ENCODE measurements at regions not wholly inside any gene's neighbourhood (a gene's known extent, or its start where the extent isn't known, plus 50 kb on each side); places are given as distances from the start of the nearest gene placed in this dataset.

DNA sequence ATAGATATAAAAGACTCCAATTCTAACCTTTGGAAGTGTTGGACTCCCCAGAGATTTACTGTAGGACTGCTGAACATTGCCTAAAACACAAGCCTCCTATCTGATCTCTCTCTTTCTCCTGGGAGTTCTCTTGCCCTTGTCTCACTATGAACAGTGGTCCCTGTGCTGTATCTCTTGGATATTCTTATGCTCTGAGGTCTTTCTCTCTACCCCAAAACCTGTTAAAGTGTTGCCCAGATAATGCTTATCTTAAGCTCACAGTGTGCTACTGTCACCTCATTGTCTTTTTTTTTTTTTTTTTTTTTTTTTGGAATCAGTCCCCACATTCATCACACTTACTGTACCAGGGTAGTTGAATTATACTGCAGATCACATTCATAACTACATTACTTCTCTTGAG lies 131.0 kb upstream of the CBLB start:
- no peak overlapping the region for H3K4me2 ChIP-seq (ENCODE audit: low read depth, low read length, poor library complexity, severe bottlenecking)
- no peaks in the 10 kb centered on the region for H4K20me1 ChIP-seq (ENCODE audit: insufficient read depth, low read depth, low read length)
- H3K9me2 ChIP-seq (replicated peaks; ENCODE audit: insufficient read depth, low read length): no peaks in the 10 kb centered on the region; the same call in 1 of the 2 replicates
- no peaks in the 10 kb centered on the region for H3K27me3 ChIP-seq (ENCODE audit: low read length)
- DNase-seq: no peak
- H3K9me3 ChIP-seq (ENCODE audit: low read length): no peaks in the 10 kb centered on the region
- H3K27ac ChIP-seq (ENCODE audit: low read length): no peak overlapping the region
- H3K4me3 ChIP-seq (ENCODE audit: low read length): no peak overlapping the region
- no peak overlapping the region for H2AFZ ChIP-seq (ENCODE audit: low read length)
- H3K36me3 ChIP-seq (ENCODE audit: insufficient read depth, low read length): no peaks in the 10 kb centered on the region
- H3K9ac ChIP-seq (ENCODE audit: low read length): no peak overlapping the region
- no peaks in the 10 kb centered on the region for H3K4me1 ChIP-seq (ENCODE audit: low read length)
- H3K79me2 ChIP-seq (ENCODE audit: low read length): no peaks in the 10 kb centered on the region

DNA sequence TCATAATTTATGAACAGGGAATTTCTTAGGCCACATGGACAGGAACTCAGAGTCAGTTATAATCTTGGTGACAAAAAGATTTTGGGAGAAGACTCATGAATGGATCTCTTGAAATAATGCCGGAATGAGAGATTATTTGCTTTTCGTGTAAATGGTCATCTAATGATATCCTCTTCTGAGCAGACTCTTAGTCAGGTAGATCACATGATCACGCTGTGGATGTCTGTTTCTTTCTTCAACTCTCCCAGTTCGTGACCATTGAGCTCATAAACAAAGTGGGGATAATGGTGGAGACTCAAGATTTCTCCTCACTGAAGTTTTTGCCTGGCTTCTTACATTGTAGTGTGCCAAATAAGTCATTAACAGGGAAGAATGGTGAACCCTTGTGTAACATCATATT lies 133.1 kb upstream of the CBLB start:
- no peaks in the 10 kb centered on the region for H3K9me3 ChIP-seq (ENCODE audit: low read length)
- H3K9ac ChIP-seq (ENCODE audit: low read length): no peak overlapping the region
- no peak overlapping the region for H3K4me3 ChIP-seq (ENCODE audit: low read length)
- H3K4me2 ChIP-seq (ENCODE audit: low read depth, low read length, poor library complexity, severe bottlenecking): no peak overlapping the region
- H3K27ac ChIP-seq (ENCODE audit: low read length): no peak overlapping the region
- H2AFZ ChIP-seq (ENCODE audit: low read length): no peak overlapping the region
- DNase-seq: no peak
- H3K79me2 ChIP-seq (ENCODE audit: low read length): no peaks in the 10 kb centered on the region
- no peaks in the 10 kb centered on the region; the same call in 1 of the 2 replicates for H3K9me2 ChIP-seq (replicated peaks; ENCODE audit: insufficient read depth, low read length)
- no peaks in the 10 kb centered on the region for H3K4me1 ChIP-seq (ENCODE audit: low read length)
- H3K27me3 ChIP-seq (ENCODE audit: low read length): no peaks in the 10 kb centered on the region
- no peaks in the 10 kb centered on the region for H3K36me3 ChIP-seq (ENCODE audit: insufficient read depth, low read length)
- H4K20me1 ChIP-seq (ENCODE audit: insufficient read depth, low read depth, low read length): no peaks in the 10 kb centered on the region

DNA sequence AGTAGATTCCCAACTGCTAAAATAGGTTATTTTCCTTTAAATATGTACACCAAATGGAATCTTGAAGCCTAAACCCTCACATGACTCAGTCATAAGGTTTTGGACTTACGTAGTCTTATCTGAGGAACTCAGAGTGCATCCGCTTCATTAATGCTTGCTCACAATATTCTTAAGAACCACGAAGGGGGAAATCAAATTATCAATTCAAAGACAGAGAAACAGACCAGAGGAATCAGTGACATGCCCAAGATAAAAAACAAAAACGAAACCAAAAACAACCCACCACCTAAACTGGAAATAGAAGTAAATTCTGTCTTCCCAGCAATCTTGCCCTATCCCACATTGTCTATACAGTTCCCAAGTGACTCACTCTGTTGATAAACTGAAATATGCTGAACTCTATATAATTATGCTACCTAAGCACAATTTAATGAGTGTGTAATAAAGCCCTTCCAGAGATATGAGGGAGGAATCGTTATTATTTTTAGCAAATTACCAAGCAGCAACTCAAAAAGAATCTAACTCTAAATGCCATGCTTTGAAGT lies 135.4 kb upstream of the CBLB start:
- Histone ChIP-seq H3K9ac (ENCODE audit: low read length) (no peak overlapping the region), H3K4me2 (ENCODE audit: low read depth, low read length, poor library complexity, severe bottlenecking) (no peak overlapping the region), H2AFZ (ENCODE audit: low read length) (no peak overlapping the region)

DNA sequence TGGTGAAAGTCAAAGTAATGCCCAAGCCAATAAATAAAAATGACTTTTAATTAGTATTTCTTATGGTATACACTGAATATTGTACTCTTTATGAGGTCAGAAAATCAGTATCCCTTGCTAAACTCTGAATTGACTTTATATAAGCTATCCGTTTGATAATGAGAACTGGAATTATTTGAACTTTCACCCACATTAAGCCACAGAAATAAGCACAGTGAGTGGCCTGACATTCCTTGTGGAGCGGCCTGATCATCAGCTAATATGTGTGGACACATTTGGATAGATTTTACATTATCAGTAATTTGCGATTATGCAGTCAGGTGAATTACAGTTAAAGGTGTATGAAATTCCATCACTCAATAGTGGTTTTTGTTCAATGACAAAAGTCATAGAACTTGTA lies 136.0 kb upstream of the CBLB start:
- Histone ChIP-seq H3K9ac (ENCODE audit: low read length) (no peak overlapping the region), H2AFZ (ENCODE audit: low read length) (no peak overlapping the region), H3K27ac (ENCODE audit: low read length) (no peak overlapping the region), H3K4me2 (ENCODE audit: low read depth, low read length, poor library complexity, severe bottlenecking) (no peak overlapping the region), H3K9me2 (replicated peaks; ENCODE audit: insufficient read depth, low read length) (no peaks in the 10 kb centered on the region; the same call in 1 of the 2 replicates), H3K4me1 (ENCODE audit: low read length) (no peaks in the 10 kb centered on the region), H3K36me3 (ENCODE audit: insufficient read depth, low read length) (no peaks in the 10 kb centered on the region), H4K20me1 (ENCODE audit: insufficient read depth, low read depth, low read length) (no peaks in the 10 kb centered on the region), H3K79me2 (ENCODE audit: low read length) (no peaks in the 10 kb centered on the region), H3K4me3 (ENCODE audit: low read length) (no peak overlapping the region), H3K9me3 (ENCODE audit: low read length) (no peaks in the 10 kb centered on the region), H3K27me3 (ENCODE audit: low read length) (no peaks in the 10 kb centered on the region)
- DNase-seq: no peak

More for the DNA sequence above, 135.4 kb upstream of the CBLB start:
- H3K36me3 ChIP-seq (ENCODE audit: insufficient read depth, low read length): no peaks in the 10 kb centered on the region
- H3K27ac ChIP-seq (ENCODE audit: low read length): no peak overlapping the region
- DNase-seq: no peak
- no peaks in the 10 kb centered on the region for H3K9me3 ChIP-seq (ENCODE audit: low read length)
- no peak overlapping the region for H3K4me3 ChIP-seq (ENCODE audit: low read length)
- H4K20me1 ChIP-seq (ENCODE audit: insufficient read depth, low read depth, low read length): no peaks in the 10 kb centered on the region
- H3K27me3 ChIP-seq (ENCODE audit: low read length): no peaks in the 10 kb centered on the region
- H3K4me1 ChIP-seq (ENCODE audit: low read length): no peaks in the 10 kb centered on the region
- H3K9me2 ChIP-seq (replicated peaks; ENCODE audit: insufficient read depth, low read length): no peaks in the 10 kb centered on the region; the same call in 1 of the 2 replicates
- no peaks in the 10 kb centered on the region for H3K79me2 ChIP-seq (ENCODE audit: low read length)

DNA sequence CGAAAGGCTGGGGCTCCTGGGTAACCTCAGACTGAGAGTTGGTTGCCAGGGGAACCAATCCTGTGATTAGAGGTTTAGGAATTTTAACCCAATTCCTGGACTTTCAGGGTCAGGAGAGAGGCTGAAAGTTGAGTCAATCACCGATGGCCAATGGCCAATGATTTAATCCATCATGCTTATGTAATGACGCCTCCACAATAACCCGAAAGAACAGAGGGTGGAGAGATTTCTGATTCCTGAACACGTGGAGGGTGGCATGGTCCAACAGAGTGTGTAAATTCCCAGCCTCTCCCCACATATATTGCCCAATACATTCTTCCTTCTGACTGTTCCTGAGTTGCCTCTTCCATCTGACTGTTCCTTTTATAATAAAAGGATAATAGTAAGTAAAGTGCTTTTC lies 137.2 kb upstream of the CBLB start:
- no peak overlapping the region for H3K9ac ChIP-seq (ENCODE audit: low read length)
- no peak for DNase-seq
- no peaks in the 10 kb centered on the region for H4K20me1 ChIP-seq (ENCODE audit: insufficient read depth, low read depth, low read length)
- H3K4me1 ChIP-seq (ENCODE audit: low read length): no peaks in the 10 kb centered on the region
- no peak overlapping the region for H3K27ac ChIP-seq (ENCODE audit: low read length)
- no peak overlapping the region for H2AFZ ChIP-seq (ENCODE audit: low read length)
- H3K4me3 ChIP-seq (ENCODE audit: low read length): no peak overlapping the region
- H3K27me3 ChIP-seq (ENCODE audit: low read length): no peaks in the 10 kb centered on the region
- H3K79me2 ChIP-seq (ENCODE audit: low read length): no peaks in the 10 kb centered on the region
- no peaks in the 10 kb centered on the region for H3K9me3 ChIP-seq (ENCODE audit: low read length)
- H3K9me2 ChIP-seq (replicated peaks; ENCODE audit: insufficient read depth, low read length): no peaks in the 10 kb centered on the region; the same call in 1 of the 2 replicates
- H3K36me3 ChIP-seq (ENCODE audit: insufficient read depth, low read length): no peaks in the 10 kb centered on the region
- H3K4me2 ChIP-seq (ENCODE audit: low read depth, low read length, poor library complexity, severe bottlenecking): no peak overlapping the region

DNA sequence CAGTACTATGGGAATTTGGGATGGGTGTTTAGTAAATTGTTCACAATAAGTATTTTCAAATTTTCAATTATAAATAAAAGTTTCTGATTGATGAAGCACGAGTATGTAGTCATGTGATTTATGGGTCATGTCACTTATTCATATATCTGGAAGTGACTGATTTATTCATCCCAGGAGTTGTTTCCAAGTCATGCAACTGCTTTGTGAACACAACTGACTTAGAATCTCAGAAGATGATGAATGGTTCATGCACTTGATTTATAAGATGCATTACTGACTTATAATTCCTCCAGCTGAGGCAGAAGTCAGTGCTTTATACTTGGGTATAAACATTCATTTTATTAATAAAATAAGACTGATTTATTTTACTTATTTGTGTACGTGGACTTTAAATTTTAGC lies 137.8 kb upstream of the CBLB start:
- Histone ChIP-seq H3K9ac (ENCODE audit: low read length) (no peak overlapping the region), H3K9me2 (replicated peaks; ENCODE audit: insufficient read depth, low read length) (no peaks in the 10 kb centered on the region), H3K4me3 (ENCODE audit: low read length) (no peak overlapping the region), H3K36me3 (ENCODE audit: insufficient read depth, low read length) (no peaks in the 10 kb centered on the region), H3K79me2 (ENCODE audit: low read length) (no peaks in the 10 kb centered on the region), H3K4me1 (ENCODE audit: low read length) (no peaks in the 10 kb centered on the region), H3K27me3 (ENCODE audit: low read length) (no peaks in the 10 kb centered on the region), H3K9me3 (ENCODE audit: low read length) (no peaks in the 10 kb centered on the region), H3K4me2 (ENCODE audit: low read depth, low read length, poor library complexity, severe bottlenecking) (no peak overlapping the region), H2AFZ (ENCODE audit: low read length) (no peak overlapping the region), H3K27ac (ENCODE audit: low read length) (no peak overlapping the region), H4K20me1 (ENCODE audit: insufficient read depth, low read depth, low read length) (no peaks in the 10 kb centered on the region)
- no peak for DNase-seq

DNA sequence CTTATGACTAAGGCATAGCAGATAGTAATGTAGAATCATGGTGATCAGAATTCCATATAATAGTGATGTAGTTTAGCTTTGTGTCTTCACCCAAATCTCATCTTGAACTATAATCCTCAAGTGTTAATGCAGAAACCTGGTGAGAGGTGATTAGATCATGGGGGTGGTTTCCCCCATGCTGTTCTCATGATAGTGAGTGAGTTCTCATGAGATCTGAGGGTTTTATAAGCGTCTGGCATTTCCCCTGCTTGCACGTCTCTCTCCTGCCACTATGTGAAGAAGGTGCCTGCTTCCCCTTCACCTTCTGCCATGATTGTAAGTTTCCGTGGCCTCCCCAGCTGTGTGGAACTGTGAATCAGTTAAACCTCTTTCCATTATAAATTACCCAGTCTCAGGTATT lies 138.7 kb upstream of the CBLB start:
- DNase-seq: no peak
- no peak overlapping the region for H3K27ac ChIP-seq (ENCODE audit: low read length)
- no peak overlapping the region for H3K4me3 ChIP-seq (ENCODE audit: low read length)
- no peaks in the 10 kb centered on the region for H3K36me3 ChIP-seq (ENCODE audit: insufficient read depth, low read length)
- no peak overlapping the region for H3K9ac ChIP-seq (ENCODE audit: low read length)
- no peak overlapping the region for H3K4me2 ChIP-seq (ENCODE audit: low read depth, low read length, poor library complexity, severe bottlenecking)
- no peaks in the 10 kb centered on the region for H3K4me1 ChIP-seq (ENCODE audit: low read length)
- no peaks in the 10 kb centered on the region for H4K20me1 ChIP-seq (ENCODE audit: insufficient read depth, low read depth, low read length)
- H3K9me3 ChIP-seq (ENCODE audit: low read length): no peaks in the 10 kb centered on the region
- H2AFZ ChIP-seq (ENCODE audit: low read length): no peak overlapping the region
- H3K79me2 ChIP-seq (ENCODE audit: low read length): no peaks in the 10 kb centered on the region
- H3K27me3 ChIP-seq (ENCODE audit: low read length): no peaks in the 10 kb centered on the region
- no peaks in the 10 kb centered on the region for H3K9me2 ChIP-seq (replicated peaks; ENCODE audit: insufficient read depth, low read length)

DNA sequence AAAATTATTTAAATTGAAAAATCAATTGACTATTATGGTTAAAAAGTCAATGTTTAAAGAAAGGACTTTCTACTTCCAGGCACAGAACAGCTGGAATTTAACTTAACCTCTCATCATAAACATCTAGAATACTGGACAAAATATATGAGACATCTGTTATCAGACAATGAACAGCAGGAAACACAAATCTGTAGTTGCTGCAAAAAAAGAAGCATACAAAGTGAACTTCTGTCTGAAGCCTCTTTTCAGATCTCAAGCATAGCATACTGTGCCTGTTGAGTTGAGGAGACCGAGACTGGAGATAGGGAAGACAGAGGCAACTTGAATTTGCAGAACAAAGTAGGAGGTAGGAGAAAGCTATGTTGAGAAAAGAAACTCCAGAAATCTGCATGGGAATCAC lies 140.0 kb upstream of the CBLB start:
- Histone ChIP-seq H3K9ac (ENCODE audit: low read length) (no peak overlapping the region), H3K36me3 (ENCODE audit: insufficient read depth, low read length) (no peaks in the 10 kb centered on the region), H3K27ac (ENCODE audit: low read length) (no peak overlapping the region), H3K79me2 (ENCODE audit: low read length) (no peaks in the 10 kb centered on the region), H2AFZ (ENCODE audit: low read length) (no peak overlapping the region), H3K4me1 (ENCODE audit: low read length) (no peaks in the 10 kb centered on the region), H3K27me3 (ENCODE audit: low read length) (no peaks in the 10 kb centered on the region), H4K20me1 (ENCODE audit: insufficient read depth, low read depth, low read length) (no peaks in the 10 kb centered on the region), H3K9me2 (replicated peaks; ENCODE audit: insufficient read depth, low read length) (no peaks in the 10 kb centered on the region), H3K4me3 (ENCODE audit: low read length) (no peak overlapping the region), H3K4me2 (ENCODE audit: low read depth, low read length, poor library complexity, severe bottlenecking) (no peak overlapping the region), H3K9me3 (ENCODE audit: low read length) (no peaks in the 10 kb centered on the region)
- no peak for DNase-seq

DNA sequence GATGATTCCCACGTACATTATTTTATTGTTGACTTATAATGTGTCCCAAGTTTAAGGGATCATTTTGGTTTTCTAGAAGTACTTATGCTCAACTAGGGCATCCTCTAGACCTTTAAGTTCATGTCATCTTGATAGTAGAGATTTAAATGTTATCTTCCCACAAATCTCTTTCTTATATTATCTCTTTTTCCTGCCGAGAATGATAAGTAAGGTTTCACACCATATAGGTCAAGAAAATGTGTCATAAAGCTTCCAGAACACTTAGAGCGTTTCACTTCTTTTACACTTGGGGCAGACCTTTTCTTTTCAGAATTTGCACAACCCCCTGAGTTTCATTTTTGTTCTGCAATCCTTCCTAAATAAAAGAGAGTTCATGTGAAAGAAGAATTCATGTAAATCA lies 142.0 kb upstream of the CBLB start:
- H3K9me2 ChIP-seq (replicated peaks; ENCODE audit: insufficient read depth, low read length): no peaks in the 10 kb centered on the region
- H4K20me1 ChIP-seq (ENCODE audit: insufficient read depth, low read depth, low read length): no peaks in the 10 kb centered on the region
- H3K4me1 ChIP-seq (ENCODE audit: low read length): peaks cover 6% of the 10 kb centered on the region
- no peaks in the 10 kb centered on the region for H3K36me3 ChIP-seq (ENCODE audit: insufficient read depth, low read length)
- no peaks in the 10 kb centered on the region for H3K9me3 ChIP-seq (ENCODE audit: low read length)
- H3K4me2 ChIP-seq (ENCODE audit: low read depth, low read length, poor library complexity, severe bottlenecking): no peak overlapping the region
- DNase-seq: no peak
- no peak overlapping the region for H3K9ac ChIP-seq (ENCODE audit: low read length)
- H3K4me3 ChIP-seq (ENCODE audit: low read length): no peak overlapping the region
- no peak overlapping the region for H3K27ac ChIP-seq (ENCODE audit: low read length)
- H3K27me3 ChIP-seq (ENCODE audit: low read length): no peaks in the 10 kb centered on the region
- no peak overlapping the region; the same call in 1 of the 2 replicates for H2AFZ ChIP-seq (ENCODE audit: low read length)
- no peaks in the 10 kb centered on the region for H3K79me2 ChIP-seq (ENCODE audit: low read length)

All from Karpas-422 (cell line).